T47D (cell line): ENCODE measurements at regions not wholly inside any gene's neighbourhood (a gene's known extent, or its start where the extent isn't known, plus 50 kb on each side); places are given as distances from the start of the nearest gene placed in this dataset.
"Not testable (repeated sequence)": the region's sequence is repeated elsewhere in the genome, so short reads cannot be mapped to it uniquely, and the experiment has no call there.

Experiments used
- DNase-seq, 2 experiments: peaks; one replicate each; pipeline versions ENCODE4 v3.0.0 to v3.0.0-alpha.2; 2011 to 2012; ENCODE audit warnings: low read depth in 1 of 2, low spot score in 1 of 2
- JUND ChIP-seq: IDR thresholded peaks from 2 replicates; pipeline ENCODE4 v1.6.1; 2012; ENCODE audit warnings: low read depth
- in situ Hi-C: cut with HindIII; loops from 2 replicates; pipeline ENCODE4 v1.10.0; 2016; ENCODE audit warnings: low sequenced_read_pairs, low pct_unique_long_range_greater_than_20kb

GRCh38 chr6:79377888-79378348 is 143.4 kb upstream of the HMGN3 start:
- in situ Hi-C loops = no loop called here
- TF ChIP-seq JUND = no peak
- DNase-seq = no peak

GRCh38 chr6:79377047-79377446 is 142.6 kb upstream of the HMGN3 start:
- TF ChIP-seq JUND = no peak
- in situ Hi-C loops = no loop called here
- DNase-seq = no peak

- in situ Hi-C loops = no loop called here
- no peak for DNase-seq
Observed at GRCh38 chr6:79375635-79376337, 141.3 kb upstream of the HMGN3 start.

GRCh38 chr6:79374308-79374707 is 139.8 kb upstream of the HMGN3 start:
- no peak for DNase-seq
- no peak for TF ChIP-seq JUND
- in situ Hi-C loops = no loop called here

More at GRCh38 chr6:79375635-79376337, 141.3 kb upstream of the HMGN3 start:
- TF ChIP-seq JUND = no peak

- in situ Hi-C loops = no loop called here
- TF ChIP-seq JUND = no peak
- no peak for DNase-seq
Observed at GRCh38 chr6:79373880-79374279, 139.4 kb upstream of the HMGN3 start.

GRCh38 chr6:79373246-79373645 is 138.8 kb upstream of the HMGN3 start:
- no peak for DNase-seq
- in situ Hi-C loops = no loop called here
- no peak for TF ChIP-seq JUND

- no peak for DNase-seq
- in situ Hi-C loops = no loop called here
- TF ChIP-seq JUND = no peak
Observed at GRCh38 chr6:79372757-79373156, 138.3 kb upstream of the HMGN3 start.

- no peak for TF ChIP-seq JUND
- DNase-seq = no peak
- in situ Hi-C loops = no loop called here
Observed at GRCh38 chr6:79369026-79369425, 134.5 kb upstream of the HMGN3 start.

GRCh38 chr6:79363441-79363840 is 129.0 kb upstream of the HMGN3 start:
- in situ Hi-C loops, DNase-seq: not testable (repeated sequence)

GRCh38 chr6:79361074-79361473 is 126.6 kb upstream of the HMGN3 start:
- in situ Hi-C loops, DNase-seq: not testable (repeated sequence)

- no peak for DNase-seq
- no peak for TF ChIP-seq JUND
- in situ Hi-C loops = no loop called here
Observed at GRCh38 chr6:79353226-79353625, 118.7 kb upstream of the HMGN3 start.

- TF ChIP-seq JUND = no peak
- DNase-seq = no peak
- in situ Hi-C loops = no loop called here
Observed at GRCh38 chr6:79338493-79338892, 104.0 kb upstream of the HMGN3 start.

- in situ Hi-C loops = no loop called here
- DNase-seq = no peak
- TF ChIP-seq JUND = no peak
Observed at GRCh38 chr6:79335133-79335674, 100.7 kb upstream of the HMGN3 start.

GRCh38 chr6:79334674-79335073 is 100.2 kb upstream of the HMGN3 start:
- no peak for TF ChIP-seq JUND
- no peak for DNase-seq
- in situ Hi-C loops = no loop called here
